ENCODE measurements at regions not wholly inside any gene's neighbourhood (a gene's known extent, or its start where the extent isn't known, plus 50 kb on each side); places are given as distances from the start of the nearest gene placed in this dataset.

- H3K27me3 ChIP-seq (ENCODE audit: control insufficient read depth, insufficient read depth, low read length): no peaks in the 10 kb centered on the region
- no TSS peak for BruUV-seq (replicated peaks)
- intact Hi-C loops (cut with micrococcal nuclease; ENCODE audit: unreplicated experiment) (no loop called here), in situ Hi-C loops (cut with HindIII; ENCODE audit: low pct_unique_long_range_greater_than_20kb, low sequenced_read_pairs) (no loop called here)
- ChIA-PET POLR2A (no interaction called here), CTCF (no interaction called here)
- TF ChIP-seq REST (IDR thresholded peaks at IDR 0.05; ENCODE audit: insufficient read depth in 1 of 2, low read depth in 2 of 2, low read length in 1 of 2) (no peak), POLR2AphosphoS5 (IDR thresholded peaks at IDR 0.05; ENCODE audit: low read depth, low read length) (no peak), TCF7L2 (IDR thresholded peaks at IDR 0.05; ENCODE audit: low read depth, low read length) (no peak), CTCF (IDR thresholded peaks at IDR 0.05) (no peak)
- no peaks in the 10 kb centered on the region for H3K36me3 ChIP-seq (ENCODE audit: control insufficient read depth, insufficient read depth, low read length)
- ATAC-seq: no peak
- no peaks in the 10 kb centered on the region for H3K4me1 ChIP-seq (ENCODE audit: control insufficient read depth, insufficient read depth, low read length)
- no peak overlapping the region for H3K4me3 ChIP-seq (ENCODE audit: low read depth in 2 of 2, low read length in 2 of 2)
- H3K27ac ChIP-seq (ENCODE audit: low read length): no peak overlapping the region
- no peak for DNase-seq (ENCODE audit: low read depth, low spot score)
- no peaks in the 10 kb centered on the region for H3K9me3 ChIP-seq (ENCODE audit: control insufficient read depth, insufficient read depth, low read depth, low read length)
These were observed 83.7 kb downstream of the MCFD2 start for GRCh38 chr2:46831869-46832265.

GRCh38 chr2:46831051-46831868 lies 84.3 kb downstream of the MCFD2 start:
- no TSS peak for BruUV-seq (replicated peaks)

More at GRCh38 chr2:46831051-46831868, 84.3 kb downstream of the MCFD2 start:
- H3K4me3 ChIP-seq (ENCODE audit: low read depth in 2 of 2, low read length in 2 of 2): no peak overlapping the region
- no peaks in the 10 kb centered on the region for H3K9me3 ChIP-seq (ENCODE audit: control insufficient read depth, insufficient read depth, low read depth, low read length)
- H3K27me3 ChIP-seq (ENCODE audit: control insufficient read depth, insufficient read depth, low read length): no peaks in the 10 kb centered on the region
- ATAC-seq (no peak), DNase-seq (ENCODE audit: low read depth, low spot score) (no peak)
- POLR2A ChIA-PET: no interaction called here
- no peak overlapping the region for H3K27ac ChIP-seq (ENCODE audit: low read length)
- no peaks in the 10 kb centered on the region for H3K4me1 ChIP-seq (ENCODE audit: control insufficient read depth, insufficient read depth, low read length)
- CTCF ChIA-PET: no interaction called here
- in situ Hi-C loops (cut with HindIII; ENCODE audit: low pct_unique_long_range_greater_than_20kb, low sequenced_read_pairs) (no loop called here), intact Hi-C loops (cut with micrococcal nuclease; ENCODE audit: unreplicated experiment) (no loop called here)
- TF ChIP-seq TCF7L2 (IDR thresholded peaks at IDR 0.05; ENCODE audit: low read depth, low read length) (no peak), REST (IDR thresholded peaks at IDR 0.05; ENCODE audit: insufficient read depth in 1 of 2, low read depth in 2 of 2, low read length in 1 of 2) (no peak), CTCF (IDR thresholded peaks at IDR 0.05) (no peak), POLR2AphosphoS5 (IDR thresholded peaks at IDR 0.05; ENCODE audit: low read depth, low read length) (no peak), SIN3A (IDR thresholded peaks at IDR 0.05; ENCODE audit: borderline replicate concordance, insufficient read depth, low read depth, low read length) (no peak)
- no peaks in the 10 kb centered on the region for H3K36me3 ChIP-seq (ENCODE audit: control insufficient read depth, insufficient read depth, low read length)

Measured in Panc1 (cell line).